Keratinocyte (primary cell): ENCODE measurements at regions not wholly inside any gene's neighbourhood (a gene's known extent, or its start where the extent isn't known, plus 50 kb on each side); places are given as distances from the start of the nearest gene placed in this dataset.
"Not testable (repeated sequence)": the region's sequence is repeated elsewhere in the genome, so short reads cannot be mapped to it uniquely, and the experiment has no call there.

Experiments used
- DNase-seq: peaks from one replicate; pipeline ENCODE4 v3.0.0-alpha.2; 2011; ENCODE audit warnings: low read depth, missing footprints, low spot score
- FAIRE-seq: peaks from 2 replicates; lab custom pipeline; 2011; peaks lifted over from hg19 to GRCh38; lab: Jason Lieb, UNC
- H2AFZ ChIP-seq: 2 replicates; pipeline ENCODE4 v1.6.0; 2012; ENCODE audit warnings: low read length, control low read depth, inconsistent platforms; ENCODE audit not compliant: control insufficient read depth
- H3K27ac ChIP-seq: 2 replicates; pipeline ENCODE4 v1.5.1; 2011; ENCODE audit warnings: low read length; ENCODE audit not compliant: control insufficient read depth, insufficient read depth
- H3K27me3 ChIP-seq: 3 replicates; pipeline ENCODE4 v1.6.0; 2011; ENCODE audit warnings: low read length; ENCODE audit not compliant: control insufficient read depth, insufficient read depth; ENCODE audit errors: extremely low read depth
- H3K36me3 ChIP-seq, 2 experiments: 2 replicates in 1 of 2; 3 replicates in 1 of 2; pipeline ENCODE4 v1.5.1; 2011; ENCODE audit warnings: low read length in 2 of 2, mild to moderate bottlenecking in 1 of 2; ENCODE audit not compliant: control insufficient read depth in 2 of 2, insufficient read depth in 2 of 2; ENCODE audit errors: extremely low read depth in 1 of 2
- H3K4me1 ChIP-seq: 3 replicates; pipeline ENCODE4 v1.5.1; 2011; ENCODE audit warnings: low read length; ENCODE audit not compliant: control insufficient read depth, insufficient read depth; ENCODE audit errors: extremely low read depth
- H3K4me2 ChIP-seq: 3 replicates; pipeline ENCODE4 v1.6.0; 2011; ENCODE audit warnings: low read depth, low read length; ENCODE audit not compliant: control insufficient read depth, insufficient read depth; ENCODE audit errors: extremely low read depth
- H3K4me3 ChIP-seq, 3 experiments: fragments of 200-600 bp in 1 of 3; sonication (generic) in 1 of 3; 2 replicates in 2 of 3; 3 replicates in 1 of 3; pipeline ENCODE4 v1.5.1; 2011 to 2016; ENCODE audit warnings: low read length in 3 of 3, mild to moderate bottlenecking in 3 of 3, control low read depth in 2 of 3, inconsistent platforms in 1 of 3, low read depth in 1 of 3, mixed read lengths in 1 of 3, mixed run types in 1 of 3, moderate library complexity in 1 of 3; ENCODE audit not compliant: control insufficient read depth in 2 of 3, insufficient read depth in 2 of 3; ENCODE audit errors: extremely low read depth in 1 of 3
- H3K79me2 ChIP-seq: 2 replicates; pipeline ENCODE4 v1.6.0; 2012; ENCODE audit warnings: low read length; ENCODE audit not compliant: control insufficient read depth, insufficient read depth
- H3K9ac ChIP-seq: 3 replicates; pipeline ENCODE4 v1.6.0; 2011; ENCODE audit warnings: low read length; ENCODE audit not compliant: control insufficient read depth, insufficient read depth; ENCODE audit errors: extremely low read depth
- H3K9me1 ChIP-seq: 3 replicates; pipeline ENCODE4 v1.6.0; 2011; ENCODE audit warnings: low read length; ENCODE audit not compliant: control insufficient read depth, insufficient read depth; ENCODE audit errors: extremely low read depth
- H3K9me3 ChIP-seq: 2 replicates; pipeline ENCODE4 v1.5.1; 2012; ENCODE audit warnings: low read depth, low read length; ENCODE audit not compliant: control insufficient read depth
- H4K20me1 ChIP-seq: 3 replicates; pipeline ENCODE4 v1.6.0; 2011; ENCODE audit warnings: low read length; ENCODE audit not compliant: control insufficient read depth, insufficient read depth; ENCODE audit errors: extremely low read depth
- CTCF ChIP-seq, 3 experiments: IDR thresholded peaks in 1 of 3; conservative IDR thresholded peaks in 1 of 3; optimal IDR thresholded peaks in 1 of 3; 2 replicates in 2 of 3; 3 replicates in 1 of 3; pipeline versions ENCODE3 to v1.5.1; 2011; ENCODE audit warnings: low read length in 3 of 3, mild to moderate bottlenecking in 3 of 3, moderate library complexity in 2 of 3, control low read depth in 1 of 3, inconsistent platforms in 1 of 3; ENCODE audit not compliant: insufficient read depth in 2 of 3; ENCODE audit errors: extremely low read depth in 1 of 3
- EZH2 ChIP-seq: IDR thresholded peaks from one replicate; pipeline ENCODE4 v1.6.1; 2012; ENCODE audit warnings: inconsistent platforms, mild to moderate bottlenecking, low read length, moderate library complexity
- dilution Hi-C: fragments of 300-500 bp; cut with MboI; formaldehyde crosslinking; loops from one replicate; pipeline ENCODE4 v1.7.0; 2020; ENCODE audit warnings: low sequenced_read_pairs; ENCODE audit not compliant: extremely low pct_ligation_motif_present

GRCh38 chr1:184878002-184878401 is 96.3 kb downstream of the NIBAN1 start:
- Histone ChIP-seq H3K36me3 (no peaks in the 10 kb centered on the region), H3K4me1 (peaks cover 8% of the 10 kb centered on the region), H3K4me3 (no peak overlapping the region), H3K27ac (no peak overlapping the region), H3K27me3 (no peaks in the 10 kb centered on the region), H3K9me1 (no peaks in the 10 kb centered on the region), H3K9me3 (no peaks in the 10 kb centered on the region), H2AFZ (no peak overlapping the region), H4K20me1 (no peaks in the 10 kb centered on the region), H3K9ac (no peak overlapping the region), H3K4me2 (no peak overlapping the region), H3K79me2 (no peaks in the 10 kb centered on the region)
- FAIRE-seq (no peak), DNase-seq (no peak)
- dilution Hi-C loops: no loop called here
- no peak for TF ChIP-seq CTCF (optimal IDR thresholded peaks at IDR 0.05 in 1 of 3, IDR thresholded peaks at IDR 0.05 in 1 of 3, conservative IDR thresholded peaks at IDR 0.05 in 1 of 3; ENCODE audit: extremely low read depth in 1 of 3, insufficient read depth in 2 of 3, low read length in 3 of 3)
- no peak for TF ChIP-seq EZH2

GRCh38 chr1:184876015-184876414 is 98.3 kb downstream of the NIBAN1 start:
- H3K4me1 ChIP-seq, H3K9me3 ChIP-seq, H3K79me2 ChIP-seq, H2AFZ ChIP-seq, H3K9me1 ChIP-seq, FAIRE-seq, H3K4me3 ChIP-seq, H3K36me3 ChIP-seq, H4K20me1 ChIP-seq, H3K27ac ChIP-seq, H3K27me3 ChIP-seq, dilution Hi-C loops, H3K9ac ChIP-seq, H3K4me2 ChIP-seq, DNase-seq: not testable (repeated sequence)

GRCh38 chr1:184875218-184875617 is 99.1 kb downstream of the NIBAN1 start:
- H3K36me3 ChIP-seq: no peaks in the 10 kb centered on the region
- H3K4me3 ChIP-seq: no peak overlapping the region
- no peak overlapping the region for H3K27ac ChIP-seq
- H3K27me3 ChIP-seq: peaks cover 2% of the 10 kb centered on the region
- FAIRE-seq (no peak), DNase-seq (no peak)
- no peaks in the 10 kb centered on the region for H4K20me1 ChIP-seq
- H3K4me1 ChIP-seq: no peaks in the 10 kb centered on the region
- dilution Hi-C loops: no loop called here
- H3K79me2 ChIP-seq: no peaks in the 10 kb centered on the region
- no peaks in the 10 kb centered on the region for H3K9me3 ChIP-seq
- H3K9ac ChIP-seq: no peak overlapping the region
- no peaks in the 10 kb centered on the region for H3K9me1 ChIP-seq
- no peak overlapping the region for H3K4me2 ChIP-seq
- no peak overlapping the region for H2AFZ ChIP-seq
- no peak for TF ChIP-seq EZH2
